ENCODE measurements at regions not wholly inside any gene's neighbourhood (a gene's known extent, or its start where the extent isn't known, plus 50 kb on each side); places are given as distances from the start of the nearest gene placed in this dataset.
A peak's percentile ranks its signal among the peaks of the same experiment; 100 is the strongest.

- WGBS, 5 donors, result 84 to 93% (median 87%) methylated on average over 1 of the region's 1 CpG
- DNase-seq, result no peak
- H3K27ac ChIP-seq, result no peak overlapping the region
- H3K9me3 ChIP-seq, result no peaks in the 10 kb centered on the region
- H3K4me3 ChIP-seq, result no peak overlapping the region
- TF ChIP-seq EP300 (IDR thresholded peaks at IDR 0.05) (no peak), POLR2A (IDR thresholded peaks at IDR 0.05) (no peak), CTCF (IDR thresholded peaks at IDR 0.05) (no peak), POLR2AphosphoS5 (IDR thresholded peaks at IDR 0.05) (no peak)
- peaks cover 0 to under 1% (median 0%) of the 10 kb centered on the region in 4 donors for H3K4me1 ChIP-seq
- intact Hi-C loops (cut with DNase I; ENCODE audit: low total_unique reads), result no loop called here
- no peaks in the 10 kb centered on the region for H3K36me3 ChIP-seq
- H3K27me3 ChIP-seq, result peaks cover 0 to under 1% (median under 1%) of the 10 kb centered on the region in 3 donors
Observed at GRCh38 chr3:117990627-117991026, 1044.0 kb downstream of the IGSF11 start.

- 13 to 18% (median 15%) methylated on average over 9 of the region's 9 CpGs for WGBS, 5 donors
- Histone ChIP-seq H3K36me3 (no peaks in the 10 kb centered on the region), H3K4me3 (peak overlapping the region; percentile 46 to 62 (median 54)), H3K27ac (no peak overlapping the region), H3K4me1 (peaks cover 7 to 24% (median 16%) of the 10 kb centered on the region in 4 donors), H3K27me3 (peaks cover 0 to 33% (median 21%) of the 10 kb centered on the region in 3 donors), H3K9me3 (no peaks in the 10 kb centered on the region)
- DNase-seq, result peak in 1 of 2 donors; percentile 24
- intact Hi-C loops (cut with DNase I; ENCODE audit: low total_unique reads), result no loop called here
- no peak for TF ChIP-seq CTCF (IDR thresholded peaks at IDR 0.05)
- TF ChIP-seq POLR2AphosphoS5 (IDR thresholded peaks at IDR 0.05), result no peak
- TF ChIP-seq EP300 (IDR thresholded peaks at IDR 0.05), result no peak
Observed at GRCh38 chr3:117995842-117996437, 1038.7 kb downstream of the IGSF11 start.

GRCh38 chr3:117997201-117998049, 1037.2 kb downstream of the IGSF11 start:
- 4 to 6% (median 5%) methylated on average over 48 of the region's 48 CpGs for WGBS, 5 donors
- H3K27me3 ChIP-seq, result peaks cover 0 to 33% (median 21%) of the 10 kb centered on the region in 3 donors
- intact Hi-C loops (cut with DNase I; ENCODE audit: low total_unique reads), result no loop called here
- peak overlapping the region; percentile 46 to 62 (median 54) for H3K4me3 ChIP-seq
- no peaks in the 10 kb centered on the region for H3K36me3 ChIP-seq
- H3K9me3 ChIP-seq, result no peaks in the 10 kb centered on the region
- no peak for TF ChIP-seq POLR2A (IDR thresholded peaks at IDR 0.05)
- TF ChIP-seq CTCF (IDR thresholded peaks at IDR 0.05), result peak in 5 of 7 experiments; percentile 58 to 81 (median 61)
- peaks cover 7 to 24% (median 16%) of the 10 kb centered on the region in 4 donors for H3K4me1 ChIP-seq
- peak overlapping the region in 1 of 5 donors; percentile 18 for H3K27ac ChIP-seq
- DNase-seq, result peak; percentile 75 to 94

GRCh38 chr3:117998071-117998470, 1036.6 kb downstream of the IGSF11 start:
- H3K9me3 ChIP-seq, result no peaks in the 10 kb centered on the region
- H3K27me3 ChIP-seq, result peaks cover 0 to 33% (median 21%) of the 10 kb centered on the region in 3 donors
- peaks cover 7 to 24% (median 16%) of the 10 kb centered on the region in 4 donors for H3K4me1 ChIP-seq
- no peak overlapping the region for H3K27ac ChIP-seq
- TF ChIP-seq POLR2AphosphoS5 (IDR thresholded peaks at IDR 0.05) (no peak), CTCF (IDR thresholded peaks at IDR 0.05) (no peak), POLR2A (IDR thresholded peaks at IDR 0.05) (no peak)
- WGBS, 5 donors, result 43 to 56% (median 53%) methylated on average over 4 of the region's 4 CpGs
- DNase-seq, result no peak
- intact Hi-C loops (cut with DNase I; ENCODE audit: low total_unique reads), result no loop called here
- no peaks in the 10 kb centered on the region for H3K36me3 ChIP-seq
- no peak overlapping the region for H3K4me3 ChIP-seq
